HL-60 (cell line): ENCODE measurements at regions not wholly inside any gene's neighbourhood (a gene's known extent, or its start where the extent isn't known, plus 50 kb on each side); places are given as distances from the start of the nearest gene placed in this dataset.
"Not testable (repeated sequence)": the region's sequence is repeated elsewhere in the genome, so short reads cannot be mapped to it uniquely, and the experiment has no call there.

ENCODE experiments used
- CTCF ChIP-seq: IDR thresholded peaks from one replicate; pipeline ENCODE4 v1.5.1; 2011; ENCODE audit warnings: low read length, control low read depth, inconsistent platforms; ENCODE audit not compliant: insufficient read depth
- GABPA ChIP-seq: IDR thresholded peaks from 2 replicates; pipeline ENCODE4 v1.6.1; 2012; ENCODE audit warnings: low read depth
- POLR2AphosphoS5 ChIP-seq: IDR thresholded peaks from 2 replicates; pipeline ENCODE4 v1.6.1; 2012; ENCODE audit warnings: low read depth
- SPI1 ChIP-seq: IDR thresholded peaks from 2 replicates; pipeline ENCODE4 v1.6.1; 2012; ENCODE audit warnings: low read depth, mild to moderate bottlenecking, borderline replicate concordance

GRCh38 chr7:81152925-81153324, 234.1 kb upstream of the SEMA3C start:
- TF ChIP-seq CTCF, POLR2AphosphoS5, GABPA, SPI1: not testable (repeated sequence)
